ENCODE measurements at regions not wholly inside any gene's neighbourhood (a gene's known extent, or its start where the extent isn't known, plus 50 kb on each side); places are given as distances from the start of the nearest gene placed in this dataset.

GRCh38 chr4:126756050-126756829 is 876.5 kb upstream of the INTU start:
- H3K27me3 Mint-ChIP-seq (ENCODE audit: low read depth) = no peaks in the 10 kb centered on the region
- TF ChIP-seq CTCF (IDR thresholded peaks at IDR 0.05; ENCODE audit: unreplicated experiment in 3 of 3) = no peak
- no peaks in the 10 kb centered on the region for H3K4me1 Mint-ChIP-seq
- no peak overlapping the region for H3K4me3 Mint-ChIP-seq
- H3K36me3 Mint-ChIP-seq (ENCODE audit: low read depth) = no peaks in the 10 kb centered on the region
- H3K27ac Mint-ChIP-seq = no peak overlapping the region
- H3K9me3 Mint-ChIP-seq = no peaks in the 10 kb centered on the region

GRCh38 chr4:126757219-126757618 is 875.5 kb upstream of the INTU start:
- no peak for TF ChIP-seq CTCF (IDR thresholded peaks at IDR 0.05; ENCODE audit: unreplicated experiment in 3 of 3)
- H3K4me3 Mint-ChIP-seq = no peak overlapping the region
- no peaks in the 10 kb centered on the region for H3K36me3 Mint-ChIP-seq (ENCODE audit: low read depth)
- H3K9me3 Mint-ChIP-seq = no peaks in the 10 kb centered on the region
- no peaks in the 10 kb centered on the region for H3K4me1 Mint-ChIP-seq
- no peaks in the 10 kb centered on the region for H3K27me3 Mint-ChIP-seq (ENCODE audit: low read depth)
- H3K27ac Mint-ChIP-seq = no peak overlapping the region

DNA sequence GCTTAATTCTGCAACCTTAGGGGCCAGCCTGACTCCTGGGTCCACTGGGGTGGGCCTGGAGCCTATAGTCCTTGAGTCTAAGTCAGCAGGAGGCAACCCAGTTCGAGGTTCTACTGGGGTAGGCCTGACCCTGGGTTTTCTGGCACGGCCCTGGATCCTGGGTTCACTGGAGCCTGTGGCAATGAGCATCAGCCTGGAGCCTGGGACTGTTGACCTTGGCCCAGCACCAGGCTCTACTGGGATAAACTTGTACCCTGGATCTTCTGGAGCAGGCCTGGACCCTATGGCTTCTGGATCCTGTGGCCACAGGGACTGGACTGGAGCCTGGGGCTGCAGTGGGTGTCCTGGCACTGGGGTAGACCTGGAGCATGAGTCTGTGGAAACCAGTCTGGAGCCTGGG is 874.3 kb upstream of the INTU start:
- Mint-ChIP-seq H3K27ac (no peak overlapping the region), H3K36me3 (ENCODE audit: low read depth) (no peaks in the 10 kb centered on the region), H3K27me3 (ENCODE audit: low read depth) (no peaks in the 10 kb centered on the region), H3K9me3 (no peaks in the 10 kb centered on the region), H3K4me3 (no peak overlapping the region), H3K4me1 (no peaks in the 10 kb centered on the region)
- TF ChIP-seq CTCF (IDR thresholded peaks at IDR 0.05; ENCODE audit: unreplicated experiment in 3 of 3) = no peak

- Mint-ChIP-seq H3K4me1 (peaks cover 7% of the 10 kb centered on the region), H3K27ac (no peak overlapping the region), H3K27me3 (ENCODE audit: low read depth) (no peaks in the 10 kb centered on the region), H3K9me3 (no peaks in the 10 kb centered on the region), H3K4me3 (no peak overlapping the region), H3K36me3 (ENCODE audit: low read depth) (no peaks in the 10 kb centered on the region)
- TF ChIP-seq CTCF (IDR thresholded peaks at IDR 0.05; ENCODE audit: unreplicated experiment in 3 of 3) = no peak
Measured at GRCh38 chr4:126761947-126762662, 870.7 kb upstream of the INTU start.

DNA sequence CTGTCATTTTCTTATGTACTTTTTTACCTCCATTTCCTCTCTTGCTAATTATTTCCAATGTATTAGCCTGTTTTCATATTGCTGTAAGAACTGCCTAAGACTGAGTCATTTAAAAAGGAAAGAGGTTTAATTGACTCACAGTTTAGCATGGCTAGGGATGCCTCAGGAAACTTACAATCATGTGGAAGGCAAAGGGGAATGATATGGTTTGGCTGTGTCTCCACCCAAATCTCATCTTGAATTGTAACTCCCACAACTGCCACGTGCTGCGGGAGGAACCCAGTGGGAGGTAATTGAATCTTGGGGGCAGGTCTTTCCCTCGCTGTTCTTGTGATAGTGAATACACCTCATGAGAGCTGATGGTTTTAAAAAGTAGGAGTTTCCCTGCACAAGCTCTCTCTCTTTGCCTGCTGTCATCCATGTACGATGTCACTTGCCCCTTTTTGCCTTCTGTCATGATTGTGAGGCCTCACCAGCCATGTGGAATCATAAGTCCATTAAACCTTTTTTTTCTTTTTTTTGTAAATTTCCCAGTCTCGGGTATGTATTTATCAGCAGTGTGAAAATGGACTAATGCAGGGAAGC is 870.0 kb upstream of the INTU start:
- H3K27ac Mint-ChIP-seq = no peak overlapping the region
- H3K27me3 Mint-ChIP-seq (ENCODE audit: low read depth) = no peaks in the 10 kb centered on the region
- H3K36me3 Mint-ChIP-seq (ENCODE audit: low read depth) = no peaks in the 10 kb centered on the region
- peaks cover 7% of the 10 kb centered on the region for H3K4me1 Mint-ChIP-seq
- TF ChIP-seq CTCF (IDR thresholded peaks at IDR 0.05; ENCODE audit: unreplicated experiment in 3 of 3) = no peak
- no peak overlapping the region for H3K4me3 Mint-ChIP-seq
- H3K9me3 Mint-ChIP-seq = no peaks in the 10 kb centered on the region

All from nephron (organoid).